CD4-positive, alpha-beta T cell treated with Interferon alpha-2 for 1 hour (primary cell): ENCODE measurements at regions not wholly inside any gene's neighbourhood (a gene's known extent, or its start where the extent isn't known, plus 50 kb on each side); places are given as distances from the start of the nearest gene placed in this dataset.
"Not testable (repeated sequence)": the region's sequence is repeated elsewhere in the genome, so short reads cannot be mapped to it uniquely, and the experiment has no call there.

Source experiments
- DNase-seq, 2 donors: peaks; one replicate each; pipeline ENCODE4 v3.0.0-alpha.2; 2020 to 2022

DNA sequence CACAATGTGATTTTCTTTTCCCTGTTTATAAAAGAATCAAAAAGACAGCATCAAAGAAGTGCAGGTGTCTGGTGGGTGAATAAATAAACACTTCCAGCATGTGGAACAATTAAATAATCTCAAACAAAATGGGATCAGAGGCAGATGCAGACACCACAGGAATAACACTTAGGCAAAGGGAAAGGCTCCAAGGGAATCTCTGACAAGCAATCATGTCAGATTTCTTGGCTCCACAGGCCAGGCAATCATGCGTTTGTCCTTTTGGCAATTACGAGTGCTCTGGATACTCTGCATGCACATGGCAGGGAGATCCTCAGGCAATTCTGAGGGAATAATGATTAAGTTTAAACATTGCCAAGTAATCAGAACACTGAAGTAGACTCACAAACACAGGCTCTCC is 403.5 kb upstream of the LUZP2 start:
- DNase-seq, result no peak

DNA sequence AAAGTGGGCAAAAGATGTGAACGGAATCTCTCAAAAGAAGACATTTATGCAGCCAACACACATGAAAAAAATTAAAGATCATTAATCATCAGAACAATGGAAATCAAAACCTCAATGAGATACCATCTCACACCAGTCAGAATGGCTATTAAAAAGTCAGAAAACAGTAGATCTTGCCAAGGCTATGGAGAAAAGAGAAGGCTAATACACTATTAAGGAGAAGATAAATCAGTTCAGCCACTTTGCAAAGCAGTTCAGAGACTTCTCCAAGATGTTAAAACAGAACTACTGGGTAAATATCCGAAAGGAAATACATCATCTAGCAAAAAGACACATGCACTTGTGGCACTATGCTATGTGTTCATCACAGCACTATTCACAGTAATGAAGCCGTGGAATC is 388.2 kb upstream of the LUZP2 start:
- no peak for DNase-seq

DNA sequence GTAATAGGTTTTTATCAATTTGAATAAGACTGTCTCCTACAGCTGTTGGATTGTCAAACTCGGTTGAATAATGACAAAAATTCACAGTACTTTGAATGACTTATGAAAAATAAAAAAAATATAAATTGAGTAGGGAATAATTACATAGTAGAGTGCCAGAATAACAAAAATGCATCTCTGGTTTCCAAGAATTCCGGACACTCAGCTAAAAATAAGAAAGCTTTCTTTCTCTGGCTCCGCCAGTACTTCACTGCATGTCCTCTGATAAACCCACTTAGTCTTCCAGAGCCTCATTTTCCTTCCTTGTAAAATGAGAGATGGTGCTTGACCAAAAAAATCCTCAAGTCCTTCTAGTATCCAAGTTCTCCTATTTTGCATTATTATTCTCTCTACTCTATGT is 374.6 kb upstream of the LUZP2 start:
- DNase-seq, result no peak

DNA sequence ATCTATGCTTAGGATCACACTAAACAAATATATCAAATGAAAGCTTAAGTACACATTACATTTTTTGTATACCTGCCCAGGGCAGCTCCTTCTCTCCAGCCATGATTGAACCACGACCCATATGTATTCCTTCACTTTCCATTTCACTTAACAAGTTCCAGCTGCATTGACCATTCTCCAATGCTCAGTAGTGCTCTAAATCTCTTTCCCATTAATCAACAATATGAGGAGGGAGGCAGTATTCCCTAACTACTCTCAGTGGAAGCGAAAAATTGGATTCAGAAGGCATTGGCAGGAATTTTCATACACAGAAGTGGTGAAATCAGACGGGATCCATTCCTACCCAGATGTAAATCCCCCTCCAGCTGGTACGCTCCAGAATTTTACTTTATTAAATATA is 372.0 kb upstream of the LUZP2 start:
- no peak for DNase-seq

DNA sequence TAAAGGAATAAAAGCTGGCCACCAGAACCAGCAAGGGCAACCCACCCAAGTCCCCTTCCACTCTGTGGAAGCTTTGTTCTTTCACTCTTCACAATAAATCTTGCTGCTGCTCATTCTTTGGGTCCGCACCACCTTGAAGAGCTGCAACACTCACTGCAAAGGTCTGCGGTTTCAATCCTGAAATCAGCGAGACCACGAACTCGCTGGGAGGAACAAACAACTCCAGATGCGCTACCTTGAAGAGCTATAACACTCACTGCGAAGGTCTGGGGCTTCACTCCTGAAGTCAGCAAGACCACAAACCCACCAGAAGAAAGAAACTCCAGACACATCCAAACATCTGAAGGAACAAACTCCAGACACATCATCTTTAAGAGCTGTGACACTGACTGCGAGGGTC is 365.2 kb upstream of the LUZP2 start:
- no peak for DNase-seq

DNA sequence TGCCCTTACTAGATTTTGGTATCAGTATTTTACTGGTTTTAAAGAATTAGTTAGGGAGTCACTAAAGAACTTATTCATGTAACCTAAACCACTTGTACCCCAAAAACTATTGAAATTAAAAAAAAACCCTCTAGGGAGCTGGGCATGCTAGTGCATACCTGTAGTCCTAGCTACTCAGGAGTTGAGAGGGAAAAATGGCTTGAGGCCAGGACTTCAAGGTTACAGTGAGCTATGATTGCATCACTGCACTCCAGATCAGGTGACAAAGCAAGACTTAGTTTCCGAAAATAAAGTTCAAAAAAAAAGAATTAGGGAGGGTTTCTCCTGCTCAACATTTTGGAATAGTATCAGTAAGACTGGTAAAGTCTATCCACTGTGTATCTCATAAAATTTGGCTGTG is 364.4 kb upstream of the LUZP2 start:
- no peak for DNase-seq

DNA sequence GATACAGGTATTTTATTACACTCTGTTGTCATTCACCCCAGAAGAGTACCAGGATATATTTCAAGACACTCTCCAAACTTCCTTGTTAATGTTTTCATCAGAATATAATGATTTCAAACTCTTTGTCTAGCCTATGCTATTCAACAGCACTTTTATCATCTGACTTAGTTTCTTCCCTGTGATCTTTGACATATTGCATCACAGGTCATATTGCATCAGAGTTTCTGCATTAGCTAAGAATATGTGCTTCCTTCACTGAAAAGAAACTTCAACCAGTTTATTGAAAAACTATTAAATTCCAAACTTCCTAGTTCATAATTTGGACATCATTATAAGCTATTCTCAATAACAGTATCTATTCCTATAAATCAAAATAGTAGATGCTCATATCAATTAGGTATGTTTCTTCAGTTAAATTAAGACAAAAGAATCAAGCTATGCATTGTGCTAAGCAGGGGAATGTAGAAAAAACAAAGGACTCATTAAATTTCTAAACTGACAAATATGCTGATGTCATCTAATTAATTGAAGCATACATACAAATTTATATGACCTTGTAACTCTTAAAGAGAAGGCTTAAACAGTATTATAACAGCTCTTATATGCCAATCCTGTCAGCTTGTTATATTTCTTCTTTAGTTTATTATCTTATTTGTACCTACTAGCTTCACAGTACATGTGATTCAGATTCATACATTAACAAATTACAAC is 361.8 kb upstream of the LUZP2 start:
- no peak for DNase-seq

DNA sequence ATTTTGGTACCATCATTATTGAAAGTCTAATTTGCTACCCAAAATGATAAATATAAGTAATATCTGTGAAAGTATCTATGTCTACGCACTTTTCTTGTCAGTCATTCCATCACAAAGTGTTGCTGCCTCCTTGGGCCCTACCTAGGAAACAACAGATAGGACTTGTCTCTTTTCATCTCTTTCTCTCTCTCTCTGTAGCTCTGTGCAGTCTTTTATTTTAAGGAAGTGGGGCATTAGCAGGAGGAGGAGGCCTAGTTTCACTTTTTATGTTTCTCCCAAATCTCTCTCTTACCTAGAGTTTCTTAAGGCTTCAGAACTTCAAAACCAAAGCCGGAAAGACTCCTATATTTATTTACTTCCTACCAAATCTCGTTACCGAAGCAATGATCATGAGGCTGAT is 354.8 kb upstream of the LUZP2 start:
- DNase-seq, result no peak

DNA sequence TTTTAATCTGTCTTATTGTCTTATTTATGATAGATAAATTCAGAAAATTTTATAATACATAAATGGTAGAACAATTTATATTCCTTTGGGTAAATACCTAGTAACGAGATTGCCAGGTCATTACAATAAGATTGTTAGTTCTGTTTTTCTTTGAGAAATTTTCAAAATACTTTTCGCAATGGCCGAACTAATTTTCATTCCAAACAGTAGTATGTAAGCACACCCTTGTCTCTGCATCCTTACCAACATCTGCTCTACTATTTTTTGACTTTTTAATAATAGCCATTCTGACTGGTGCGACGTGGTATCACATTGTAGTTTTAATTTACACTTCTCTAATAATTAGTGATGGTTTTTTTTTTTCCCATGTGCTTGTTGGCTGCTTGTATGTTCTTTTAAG is 351.4 kb upstream of the LUZP2 start:
- DNase-seq, result no peak

DNA sequence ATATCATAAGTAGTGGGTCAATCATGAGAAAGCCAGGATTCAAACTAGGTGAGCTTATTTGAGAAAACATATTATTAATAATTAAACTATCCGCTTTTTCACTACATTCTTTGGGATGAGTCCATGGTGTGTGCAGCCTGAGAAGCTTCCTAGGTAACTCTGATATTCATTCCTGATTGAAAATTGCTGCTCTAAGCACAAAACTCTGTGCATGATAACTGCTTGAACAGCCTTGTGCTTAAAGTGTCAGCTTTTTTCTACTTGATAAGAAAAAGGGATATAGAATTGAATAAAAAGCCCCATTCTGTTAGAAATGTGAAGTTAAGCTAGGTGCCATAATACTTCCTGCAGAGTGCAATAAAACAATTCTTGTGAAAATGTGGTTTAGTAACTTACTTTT is 343.5 kb upstream of the LUZP2 start:
- no peak for DNase-seq

DNA sequence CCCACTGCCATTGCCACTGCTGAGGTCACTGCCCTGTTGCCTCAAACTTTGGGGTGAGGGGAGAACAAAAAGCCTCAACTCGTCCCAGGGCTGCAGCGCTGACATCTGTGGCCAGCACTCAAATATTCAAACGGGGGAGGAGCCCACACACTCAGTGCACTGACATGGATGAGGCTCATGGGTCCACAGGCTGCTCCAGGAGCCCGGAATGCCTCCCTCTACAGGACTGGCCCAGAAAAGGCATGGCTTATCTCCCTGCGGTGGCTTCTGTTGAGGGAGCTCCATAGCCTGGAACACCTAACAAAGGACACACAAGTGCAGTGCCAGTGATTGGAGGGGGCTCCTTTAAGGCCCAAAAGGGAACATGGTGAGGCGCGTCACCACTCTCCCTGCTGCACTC is 341.1 kb upstream of the LUZP2 start:
- DNase-seq, result no peak

DNA sequence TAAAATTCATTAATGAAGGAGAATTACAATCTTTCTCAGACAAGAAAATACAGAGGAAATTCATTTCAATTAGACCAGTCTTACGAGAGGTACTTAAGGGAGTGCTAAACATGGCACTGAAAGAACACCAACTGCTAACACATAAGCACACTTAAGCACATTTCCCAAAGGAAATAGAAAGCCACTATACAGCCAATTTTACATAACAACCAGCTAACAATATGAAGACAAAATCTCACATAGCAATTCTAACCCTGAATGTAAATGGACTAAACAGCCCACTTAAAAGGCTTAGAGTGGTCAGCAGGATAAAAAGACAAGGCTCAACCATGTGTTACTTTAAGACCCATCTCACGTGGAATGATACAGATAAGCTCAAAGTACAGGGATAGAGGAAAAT is 339.5 kb upstream of the LUZP2 start:
- no peak for DNase-seq

DNA sequence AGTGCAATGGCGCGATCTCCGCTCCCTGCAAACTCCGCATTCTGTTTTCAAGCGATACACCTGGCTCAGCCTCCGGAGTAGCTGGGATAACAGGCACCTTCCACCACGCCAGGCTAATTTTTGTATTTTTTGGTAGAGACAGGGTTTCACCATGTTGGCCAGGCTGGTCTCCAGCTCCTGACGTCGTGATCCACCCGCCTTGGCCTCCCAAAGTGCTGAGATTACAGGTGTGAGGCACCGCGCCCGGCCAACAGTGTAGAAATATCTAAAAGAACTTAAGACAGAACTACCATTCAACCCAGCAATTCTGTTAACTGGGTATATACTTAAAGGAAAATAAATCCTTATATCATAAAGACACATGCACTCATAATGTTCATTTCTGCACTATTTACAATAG is 335.3 kb upstream of the LUZP2 start:
- no peak for DNase-seq

DNA sequence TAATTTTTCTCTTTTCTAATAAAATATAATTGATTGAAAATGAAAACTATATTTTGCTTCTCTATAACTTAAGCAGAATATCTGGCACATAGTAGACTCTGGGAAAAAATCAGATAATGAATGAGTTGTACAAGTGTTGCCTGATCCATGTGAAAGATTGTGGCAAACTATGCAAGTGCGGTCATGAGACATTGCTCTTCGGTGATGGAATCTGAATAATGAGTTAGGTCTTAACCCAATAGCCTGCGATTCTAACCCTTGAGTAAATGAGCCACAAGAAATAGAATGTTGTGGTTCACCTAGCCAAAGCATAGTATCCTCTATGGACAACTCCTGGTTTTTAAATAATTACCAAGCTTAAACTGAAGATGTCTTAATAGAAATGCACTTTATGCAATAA is 333.7 kb upstream of the LUZP2 start:
- no peak for DNase-seq

DNA sequence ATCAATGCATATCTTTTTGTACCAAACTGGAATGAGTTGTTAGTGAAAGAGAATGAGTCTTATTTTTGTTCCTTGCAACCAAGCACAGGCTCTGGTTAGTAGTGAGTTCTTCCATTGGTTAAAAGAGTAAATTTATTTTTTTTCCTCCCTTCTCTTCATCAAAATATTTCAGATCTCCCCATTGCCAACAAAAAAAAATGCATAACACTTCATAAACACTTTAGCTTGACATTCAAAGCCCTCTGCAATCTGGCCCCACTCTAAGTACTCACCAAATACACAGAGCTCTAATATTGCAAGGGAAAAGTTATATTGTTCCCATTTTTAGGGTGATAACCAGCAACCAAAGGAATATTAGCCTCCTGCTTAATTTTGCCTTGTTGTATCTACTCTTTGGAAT is 333.0 kb upstream of the LUZP2 start:
- no peak for DNase-seq

DNA sequence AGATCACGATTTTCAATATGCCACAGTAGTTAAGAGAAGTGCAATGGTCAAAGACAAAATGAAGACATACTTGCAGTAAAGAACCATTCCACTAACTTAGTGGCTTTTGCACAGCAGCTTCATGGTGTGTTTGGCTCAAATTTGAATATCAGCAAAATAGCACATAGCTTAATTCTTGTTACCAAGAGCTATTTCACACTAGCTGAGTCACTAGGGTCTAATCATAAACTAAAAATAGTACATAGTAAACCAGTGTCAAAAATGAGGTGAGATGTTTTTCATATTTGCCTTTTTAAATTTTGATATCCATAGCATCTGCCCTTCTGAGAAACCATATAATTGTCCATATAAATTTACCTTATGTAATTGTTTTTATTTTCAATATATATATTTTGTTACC is 325.0 kb upstream of the LUZP2 start:
- no peak for DNase-seq

DNA sequence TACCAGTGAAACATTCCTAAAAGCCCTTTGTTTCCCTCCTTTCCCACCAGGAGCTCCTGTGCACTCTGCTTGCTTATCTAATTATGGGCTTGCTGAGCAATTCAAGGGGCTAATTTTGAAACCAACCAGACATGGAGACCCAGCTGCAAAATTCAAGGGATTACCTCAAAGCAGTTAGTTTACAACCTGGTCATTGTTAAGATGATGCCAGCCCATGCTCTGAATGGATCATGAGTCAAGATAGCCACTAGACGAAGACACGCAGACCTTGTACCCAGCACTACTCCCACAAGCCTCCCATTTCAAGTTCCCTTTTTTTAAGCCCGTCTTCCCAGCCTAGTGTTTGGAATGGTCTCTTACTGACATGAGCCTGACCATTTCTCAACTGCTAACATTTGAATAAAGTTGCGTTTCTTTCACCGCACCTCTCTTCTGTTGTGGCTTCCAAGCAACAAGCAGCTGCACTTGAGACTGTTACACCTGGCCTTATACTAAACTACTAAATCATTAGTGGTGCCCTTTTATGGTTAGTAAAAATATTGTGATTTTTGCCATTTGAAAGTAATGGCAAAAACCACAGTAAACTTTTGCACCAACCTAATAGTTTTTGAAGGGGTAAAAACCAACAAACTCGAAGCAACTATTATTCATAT is 315.3 kb upstream of the LUZP2 start:
- no peak for DNase-seq

DNA sequence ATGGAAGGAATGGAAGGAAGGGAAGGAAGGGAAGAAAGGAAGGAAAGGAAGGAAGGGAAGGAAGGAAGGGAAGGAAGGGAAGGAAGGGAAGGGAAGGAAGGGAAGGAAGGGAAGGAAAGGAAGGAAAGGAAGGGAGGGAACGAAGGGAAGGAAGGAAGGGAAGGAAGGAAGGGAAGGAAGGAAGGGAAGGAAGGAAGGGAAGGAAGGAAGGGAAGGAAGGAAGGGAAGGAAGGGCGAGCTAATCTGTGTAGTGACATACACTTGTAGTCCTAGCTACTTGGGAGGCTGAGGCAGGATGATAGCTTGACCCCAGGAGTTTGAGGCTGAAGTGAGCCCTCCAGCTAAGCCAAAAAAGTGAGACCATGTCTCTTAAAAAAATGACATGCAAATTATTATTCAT is 311.3 kb upstream of the LUZP2 start:
- DNase-seq, result not testable (repeated sequence)

DNA sequence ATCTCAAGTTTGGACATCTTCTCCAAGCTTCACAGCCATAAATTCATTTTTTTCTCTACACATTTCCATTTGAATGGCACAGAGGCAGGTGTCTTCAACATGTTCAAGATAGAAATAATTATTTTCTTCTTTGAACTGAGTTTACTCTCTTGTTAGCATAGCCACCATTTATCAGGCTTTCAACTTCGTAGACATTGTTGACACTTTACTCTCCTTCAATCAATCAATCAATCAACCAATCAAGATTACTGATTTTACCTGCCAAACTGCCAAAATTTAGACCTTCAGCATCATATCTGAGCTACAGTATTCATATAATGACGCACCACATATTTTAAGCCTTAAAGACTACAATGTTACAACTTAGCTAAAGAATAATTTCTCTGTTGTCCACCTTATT is 300.1 kb upstream of the LUZP2 start:
- DNase-seq, result no peak

DNA sequence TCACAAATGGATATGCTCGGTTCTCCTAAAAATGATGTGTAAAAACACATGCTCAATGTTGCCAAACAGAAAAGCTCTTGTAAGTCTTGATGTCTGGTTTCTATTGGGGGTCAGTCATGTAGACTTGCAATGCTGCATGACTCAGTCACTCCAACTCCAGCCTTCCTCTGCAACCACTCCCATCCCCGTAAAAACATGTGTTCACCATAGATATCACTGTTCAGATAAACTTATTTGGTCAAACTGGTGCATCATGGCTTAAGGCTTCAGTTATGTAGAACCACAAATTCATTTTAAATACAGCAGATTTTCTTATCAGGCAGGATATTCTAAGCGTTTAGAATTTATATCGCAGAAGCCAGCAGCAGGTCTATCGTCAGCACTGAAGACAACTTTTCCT is 298.4 kb upstream of the LUZP2 start:
- DNase-seq, result no peak

DNA sequence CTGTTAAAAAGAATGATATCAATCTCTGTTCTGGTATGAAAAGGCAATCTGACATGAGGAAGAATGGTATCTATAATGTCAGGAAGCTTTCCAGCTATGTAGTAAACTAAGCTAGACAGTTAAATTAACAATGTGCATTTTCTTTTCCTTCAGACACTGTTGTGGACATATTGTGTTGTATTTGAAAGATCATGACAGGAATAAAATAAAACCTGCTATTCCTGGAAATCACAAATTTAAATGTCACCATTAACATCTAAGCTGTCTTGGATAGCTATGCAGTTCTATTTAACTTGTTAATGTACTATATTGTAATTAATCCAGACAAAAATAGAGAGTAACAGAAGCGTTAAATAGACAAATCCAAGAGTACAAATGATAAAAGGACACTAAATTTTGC is 297.4 kb upstream of the LUZP2 start:
- no peak for DNase-seq

DNA sequence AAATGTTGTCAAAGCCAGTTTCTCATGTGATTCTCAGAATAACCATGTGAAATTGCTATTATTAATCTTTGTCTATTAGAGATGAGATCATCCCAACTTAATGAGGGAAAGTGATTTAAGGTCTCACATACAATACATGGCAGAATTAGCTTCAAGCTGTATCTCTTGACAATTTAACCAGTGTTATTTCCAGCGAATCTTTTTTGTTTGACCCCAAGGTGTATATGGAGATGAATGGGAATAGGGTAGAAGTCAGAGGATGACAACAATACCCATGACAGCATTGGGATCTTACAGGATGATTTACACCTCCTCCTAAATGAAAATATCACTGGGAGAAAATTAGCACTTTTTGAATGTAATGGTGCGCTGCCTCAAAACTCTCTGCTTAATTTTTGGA is 290.8 kb upstream of the LUZP2 start:
- no peak for DNase-seq

DNA sequence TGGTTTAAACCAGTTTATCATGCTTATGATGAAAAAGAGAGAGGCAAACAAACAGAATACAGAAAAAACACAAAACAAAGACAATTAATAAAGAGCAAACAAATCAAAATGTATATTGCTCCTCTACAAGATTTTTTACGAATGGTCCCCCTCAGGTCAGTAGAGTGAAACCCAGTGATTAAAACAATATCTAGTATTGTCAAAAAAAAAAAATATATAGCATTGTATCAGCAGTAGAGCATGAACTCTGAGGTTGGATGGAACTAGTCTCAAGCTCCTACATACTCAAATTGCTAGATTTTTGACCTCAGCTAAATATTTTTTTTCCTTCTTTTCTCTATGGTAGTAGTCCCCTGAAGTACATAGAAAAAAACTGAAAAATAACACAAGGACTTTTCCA is 290.3 kb upstream of the LUZP2 start:
- no peak for DNase-seq

DNA sequence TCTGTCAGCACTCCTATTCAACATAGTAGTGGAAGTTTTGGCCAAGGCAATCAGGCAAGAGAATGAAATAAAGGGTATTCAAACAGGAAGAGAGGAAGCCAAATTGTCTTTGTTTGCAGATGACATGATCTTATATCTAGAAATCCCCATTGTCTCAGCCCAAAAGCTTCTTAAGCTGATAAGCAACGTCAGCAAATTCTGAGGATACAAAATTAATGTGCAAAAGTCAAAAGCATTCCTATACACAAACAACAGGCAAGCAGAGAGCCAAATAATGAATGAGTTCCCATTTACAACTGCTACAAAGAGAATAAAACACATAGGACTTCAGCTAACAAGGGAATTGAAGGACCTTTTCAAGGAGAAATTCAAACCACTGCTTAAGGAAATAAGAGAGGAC is 280.4 kb upstream of the LUZP2 start:
- DNase-seq, result no peak

DNA sequence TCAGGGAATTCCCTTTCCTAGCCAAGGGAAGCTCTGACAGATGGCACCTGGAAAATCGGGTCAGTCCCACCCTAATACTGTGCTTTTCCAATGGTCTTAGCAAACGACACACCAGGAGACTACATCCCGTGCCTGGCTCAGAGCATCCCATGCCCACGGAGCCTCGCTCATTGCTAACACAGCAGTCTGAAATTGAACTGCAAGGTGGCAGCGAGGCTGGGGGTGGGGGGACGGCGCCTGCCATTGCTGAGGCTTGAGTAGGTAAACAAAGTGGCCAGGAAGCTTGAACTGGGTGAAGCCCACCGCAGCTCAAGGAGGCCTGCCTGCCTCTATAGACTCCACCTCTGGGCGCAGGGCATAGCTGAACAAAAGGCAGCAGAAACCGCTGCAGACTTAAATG is 279.5 kb upstream of the LUZP2 start:
- not testable (repeated sequence) for DNase-seq
